Stimulated activated CD4-positive, alpha-beta T cell treated with anti-CD3 and anti-CD28 coated beads, Interleukin-15, amount 100 ng/mL, for 24 hours (primary cell): ENCODE measurements at regions not wholly inside any gene's neighbourhood (a gene's known extent, or its start where the extent isn't known, plus 50 kb on each side); places are given as distances from the start of the nearest gene placed in this dataset.
A peak's percentile ranks its signal among the peaks of the same experiment; 100 is the strongest.

Experiments
- DNase-seq: peaks from one replicate; pipeline ENCODE4 v3.0.0-alpha.2; 2020

- no peak for DNase-seq
These were observed 416.9 kb upstream of the SMARCA2 start for GRCh38 chr9:1598270-1598669.

- no peak for DNase-seq
These were observed 415.2 kb upstream of the SMARCA2 start for GRCh38 chr9:1599961-1600360.

- DNase-seq = no peak
These were observed 410.1 kb upstream of the SMARCA2 start for GRCh38 chr9:1604942-1605560.

GRCh38 chr9:1606253-1606652 is 408.9 kb upstream of the SMARCA2 start:
- DNase-seq = no peak

- DNase-seq = no peak
These were observed 402.3 kb upstream of the SMARCA2 start for GRCh38 chr9:1612886-1613285.

GRCh38 chr9:1617419-1617818 is 397.7 kb upstream of the SMARCA2 start:
- DNase-seq = no peak

GRCh38 chr9:1619915-1620710 is 395.0 kb upstream of the SMARCA2 start:
- DNase-seq = no peak

GRCh38 chr9:1637401-1637800 is 377.7 kb upstream of the SMARCA2 start:
- no peak for DNase-seq

GRCh38 chr9:1639166-1639565 is 376.0 kb upstream of the SMARCA2 start:
- DNase-seq = no peak

GRCh38 chr9:1647776-1648175 is 367.4 kb upstream of the SMARCA2 start:
- DNase-seq = no peak

- DNase-seq = no peak
These were observed 361.9 kb upstream of the SMARCA2 start for GRCh38 chr9:1653282-1653681.

- DNase-seq = no peak
These were observed 356.3 kb upstream of the SMARCA2 start for GRCh38 chr9:1658661-1659362.

- no peak for DNase-seq
These were observed 355.8 kb upstream of the SMARCA2 start for GRCh38 chr9:1659363-1659690.

- no peak for DNase-seq
These were observed 346.7 kb upstream of the SMARCA2 start for GRCh38 chr9:1668441-1668840.

GRCh38 chr9:1673300-1673699 is 341.8 kb upstream of the SMARCA2 start:
- no peak for DNase-seq

- no peak for DNase-seq
These were observed 338.4 kb upstream of the SMARCA2 start for GRCh38 chr9:1676771-1677170.

GRCh38 chr9:1683951-1684350 is 331.2 kb upstream of the SMARCA2 start:
- no peak for DNase-seq

GRCh38 chr9:1698991-1699390 is 316.2 kb upstream of the SMARCA2 start:
- DNase-seq = no peak

- DNase-seq = no peak
These were observed 314.0 kb upstream of the SMARCA2 start for GRCh38 chr9:1701113-1701512.

- DNase-seq = no peak
These were observed 312.4 kb upstream of the SMARCA2 start for GRCh38 chr9:1702701-1703100.

GRCh38 chr9:1707291-1707690 is 307.9 kb upstream of the SMARCA2 start:
- no peak for DNase-seq

- no peak for DNase-seq
These were observed 306.9 kb upstream of the SMARCA2 start for GRCh38 chr9:1708219-1708618.

GRCh38 chr9:1709347-1709746 is 305.8 kb upstream of the SMARCA2 start:
- DNase-seq = peak; percentile 13

- no peak for DNase-seq
These were observed 302.2 kb upstream of the SMARCA2 start for GRCh38 chr9:1712861-1713450.
